GM12891 (cell line): ENCODE measurements at regions not wholly inside any gene's neighbourhood (a gene's known extent, or its start where the extent isn't known, plus 50 kb on each side); places are given as distances from the start of the nearest gene placed in this dataset.

ENCODE experiments used
- POLR2A ChIP-seq: IDR thresholded peaks from 2 replicates; pipeline ENCODE4 v1.6.1; 2011; ENCODE audit warnings: low read depth, low read length, control low read depth
- POLR2AphosphoS5 ChIP-seq: IDR thresholded peaks from 2 replicates; pipeline ENCODE4 v1.6.1; 2011; ENCODE audit warnings: low read depth, low read length, control low read depth

GRCh38 chr21:38182370-38182985, 74.3 kb upstream of the KCNJ15 start:
- TF ChIP-seq POLR2AphosphoS5: no peak
- TF ChIP-seq POLR2A: no peak
